Activated CD8-positive, alpha-beta T cell treated with anti-CD3 and anti-CD28 coated beads, Interleukin-2, amount 10 ng/mL, durations not matched to agents 7 days and 5 days (primary cell): ENCODE measurements at regions not wholly inside any gene's neighbourhood (a gene's known extent, or its start where the extent isn't known, plus 50 kb on each side); places are given as distances from the start of the nearest gene placed in this dataset.

ENCODE experiments used
- ATAC-seq: fragments of 150-1000 bp; cut with Tn5 transposase; one replicate; pipeline ENCODE4 v1.10.0; 2021; ENCODE audit warnings: moderate library complexity
- CTCF ChIA-PET: fragments of 350-600 bp; sonication (Branson Sonifier 250); formaldehyde crosslinking; loops from one replicate; lab custom pipeline; 2021; ENCODE audit warnings: antibody characterized with exemption; lab: Charles Lee
- POLR2A ChIA-PET: fragments of 350-600 bp; sonication (Branson Sonifier 250); formaldehyde crosslinking; loops from one replicate; lab custom pipeline; 2021; ENCODE audit warnings: antibody characterized with exemption; lab: Charles Lee
- DNase-seq: peaks from one replicate; pipeline ENCODE4 v3.0.0-alpha.2; 2020
- H3K27ac Mint-ChIP-seq: one replicate; pipeline ENCODE4 v1.8.0; 2021; ENCODE audit warnings: mild to moderate bottlenecking, mixed read lengths
- H3K27me3 Mint-ChIP-seq: one replicate; pipeline ENCODE4 v1.8.0; 2021; ENCODE audit warnings: low read depth, mixed read lengths
- H3K36me3 Mint-ChIP-seq: one replicate; pipeline ENCODE4 v1.8.0; 2021; ENCODE audit warnings: low read depth, mixed read lengths
- H3K4me1 Mint-ChIP-seq: one replicate; pipeline ENCODE4 v1.8.0; 2021; ENCODE audit warnings: low read depth, mixed read lengths
- H3K4me3 Mint-ChIP-seq: one replicate; pipeline ENCODE4 v1.8.0; 2021; ENCODE audit warnings: mild to moderate bottlenecking, mixed read lengths
- H3K9me3 Mint-ChIP-seq: one replicate; pipeline ENCODE4 v1.8.0; 2022; ENCODE audit warnings: mixed read lengths; ENCODE audit not compliant: insufficient read depth

- POLR2A ChIA-PET = no interaction called here
- CTCF ChIA-PET = no interaction called here
Observed at GRCh38 chr9:105187781-105188180, 56.7 kb upstream of the SLC44A1 start.

GRCh38 chr9:105188746-105189145 lies 55.7 kb upstream of the SLC44A1 start:
- CTCF ChIA-PET = no interaction called here
- no peak for ATAC-seq

More at GRCh38 chr9:105187781-105188180, 56.7 kb upstream of the SLC44A1 start:
- no peak overlapping the region for H3K27ac Mint-ChIP-seq
- H3K4me3 Mint-ChIP-seq = no peak overlapping the region
- no peaks in the 10 kb centered on the region for H3K36me3 Mint-ChIP-seq
- no peaks in the 10 kb centered on the region for H3K4me1 Mint-ChIP-seq
- peaks cover 24% of the 10 kb centered on the region for H3K27me3 Mint-ChIP-seq
- ATAC-seq (no peak), DNase-seq (no peak)
- no peaks in the 10 kb centered on the region for H3K9me3 Mint-ChIP-seq

GRCh38 chr9:105191508-105192121 lies 52.8 kb upstream of the SLC44A1 start:
- H3K27me3 Mint-ChIP-seq = peaks cover 6% of the 10 kb centered on the region
- no peak overlapping the region for H3K27ac Mint-ChIP-seq
- no peak for DNase-seq
- H3K4me1 Mint-ChIP-seq = no peaks in the 10 kb centered on the region
- no peaks in the 10 kb centered on the region for H3K36me3 Mint-ChIP-seq
- H3K4me3 Mint-ChIP-seq = no peak overlapping the region
- ATAC-seq = no peak
- H3K9me3 Mint-ChIP-seq = no peaks in the 10 kb centered on the region
- ChIA-PET CTCF (no interaction called here), POLR2A (no interaction called here)

More at GRCh38 chr9:105188746-105189145, 55.7 kb upstream of the SLC44A1 start:
- POLR2A ChIA-PET = no interaction called here
- Mint-ChIP-seq H3K27ac (no peak overlapping the region), H3K9me3 (no peaks in the 10 kb centered on the region), H3K4me1 (no peaks in the 10 kb centered on the region), H3K4me3 (no peak overlapping the region), H3K27me3 (peaks cover 27% of the 10 kb centered on the region), H3K36me3 (no peaks in the 10 kb centered on the region)
- no peak for DNase-seq

- H3K27ac Mint-ChIP-seq = no peak overlapping the region
- POLR2A ChIA-PET = no interaction called here
- ATAC-seq (no peak), DNase-seq (no peak)
- no peak overlapping the region for H3K4me3 Mint-ChIP-seq
- peaks cover 5% of the 10 kb centered on the region for H3K27me3 Mint-ChIP-seq
- H3K9me3 Mint-ChIP-seq = no peaks in the 10 kb centered on the region
- no peaks in the 10 kb centered on the region for H3K4me1 Mint-ChIP-seq
- no peaks in the 10 kb centered on the region for H3K36me3 Mint-ChIP-seq
- CTCF ChIA-PET = interaction anchor here (1.2 kb wide), 1 partner anchor 19 kb away, joined by 3 read pairs; no protein-coding TSS in a partner anchor
Observed at GRCh38 chr9:105193560-105193959, 50.9 kb upstream of the SLC44A1 start.

- ATAC-seq = no peak
- Mint-ChIP-seq H3K4me3 (no peak overlapping the region), H3K36me3 (no peaks in the 10 kb centered on the region), H3K27me3 (peaks cover 7% of the 10 kb centered on the region), H3K27ac (no peak overlapping the region), H3K4me1 (no peaks in the 10 kb centered on the region), H3K9me3 (no peaks in the 10 kb centered on the region)
- ChIA-PET POLR2A (no interaction called here), CTCF (interaction anchor here (1.2 kb wide), 1 partner anchor 20 kb away, joined by 3 read pairs; no protein-coding TSS in a partner anchor)
- no peak for DNase-seq
Observed at GRCh38 chr9:105194234-105194633, 50.2 kb upstream of the SLC44A1 start.
